Smooth muscle cell (in vitro differentiated cells): ENCODE measurements at regions not wholly inside any gene's neighbourhood (a gene's known extent, or its start where the extent isn't known, plus 50 kb on each side); places are given as distances from the start of the nearest gene placed in this dataset.
A peak's percentile ranks its signal among the peaks of the same experiment; 100 is the strongest.

Experiments
- DNase-seq: peaks from one replicate; lab custom pipeline; 2025; ENCODE audit not compliant: unreplicated experiment; lab: John Stamatoyannopoulos, UW
- H2AFZ ChIP-seq: fragments of 200-600 bp; sonication (generic); 2 replicates; pipeline ENCODE4 v1.6.0; 2016; ENCODE audit warnings: antibody characterized with exemption, low read depth, mild to moderate bottlenecking
- H3F3A ChIP-seq: fragments of 200-600 bp; sonication (generic); 2 replicates; pipeline ENCODE4 v1.6.0; 2017; ENCODE audit warnings: antibody characterized with exemption, low read depth
- H3K27ac ChIP-seq: fragments of 200-600 bp; sonication (generic); 2 replicates; pipeline ENCODE4 v1.5.1; 2016; ENCODE audit warnings: low read depth, mild to moderate bottlenecking
- H3K27me3 ChIP-seq: fragments of 200-600 bp; sonication (generic); 2 replicates; pipeline ENCODE4 v1.6.1; 2016; ENCODE audit warnings: low read depth, mild to moderate bottlenecking
- H3K36me3 ChIP-seq: fragments of 200-600 bp; sonication (generic); 2 replicates; pipeline ENCODE4 v1.5.1; 2016; ENCODE audit warnings: low read depth
- H3K4me1 ChIP-seq: fragments of 200-600 bp; sonication (generic); 2 replicates; pipeline ENCODE4 v1.5.1; 2016; ENCODE audit warnings: low read depth
- H3K4me2 ChIP-seq: fragments of 200-600 bp; sonication (generic); 2 replicates; pipeline ENCODE4 v1.6.0; 2016; ENCODE audit warnings: mild to moderate bottlenecking
- H3K4me3 ChIP-seq: fragments of 200-600 bp; sonication (generic); 2 replicates; pipeline ENCODE4 v1.5.1; 2016; ENCODE audit warnings: mild to moderate bottlenecking
- H3K79me2 ChIP-seq: fragments of 200-600 bp; sonication (generic); 2 replicates; pipeline ENCODE4 v1.6.0; 2016; ENCODE audit warnings: low read depth, mild to moderate bottlenecking
- H3K9ac ChIP-seq: fragments of 200-600 bp; sonication (generic); 2 replicates; pipeline ENCODE4 v1.6.0; 2016; ENCODE audit warnings: low read depth
- H3K9me3 ChIP-seq: fragments of 200-600 bp; sonication (generic); replicated peaks from 2 replicates; pipeline ENCODE4 v1.5.1; 2016; ENCODE audit warnings: low read depth
- H4K20me1 ChIP-seq: fragments of 200-600 bp; sonication (generic); 2 replicates; pipeline ENCODE4 v1.6.0; 2016; ENCODE audit warnings: low read depth
- WGBS: methylation state at CpG from one replicate; pipeline ENCODE4 v1.1.7; 2016; ENCODE audit warnings: low lambda C conversion rate; 5-methylcytosine and 5-hydroxymethylcytosine counted together
- TF ChIP-seq, protein P1 (sequence below): fragments of 200-600 bp; sonication (generic); IDR thresholded peaks from 2 replicates; pipeline ENCODE4 v1.5.1; 2017; ENCODE audit warnings: borderline replicate concordance, mild to moderate bottlenecking, antibody characterized with exemption; ENCODE audit not compliant: insufficient read depth, poor library complexity, severe bottlenecking

DNA sequence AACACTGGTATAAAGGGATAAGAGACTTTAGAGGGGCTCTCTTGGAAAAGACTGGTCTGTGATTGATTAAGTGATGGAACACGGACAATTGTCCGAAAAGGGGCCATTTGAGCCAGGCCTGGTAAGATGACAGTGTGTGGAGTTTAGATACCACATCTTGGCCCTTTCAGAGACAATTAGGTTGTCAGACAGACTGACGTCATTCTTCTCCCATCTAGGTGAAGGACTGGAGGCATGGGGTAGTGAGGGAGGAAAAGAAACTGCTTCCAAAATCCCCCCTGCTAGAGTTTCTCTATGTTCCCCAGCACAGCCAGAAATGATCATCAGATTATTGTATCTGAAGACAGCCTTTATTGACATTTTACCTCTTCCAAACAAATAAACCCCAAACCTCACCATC, 84.8 kb upstream of the MYO3A start:
- no peak overlapping the region for H3K27ac ChIP-seq
- 41% methylated on average over 3 of the region's 3 CpGs for WGBS
- no peaks in the 10 kb centered on the region for H4K20me1 ChIP-seq
- H3K9me3 ChIP-seq = no peaks in the 10 kb centered on the region
- H3K27me3 ChIP-seq = peaks cover 75% of the 10 kb centered on the region
- H3K4me3 ChIP-seq = no peak overlapping the region
- H3K36me3 ChIP-seq = no peaks in the 10 kb centered on the region
- H3K9ac ChIP-seq = no peak overlapping the region
- H3K4me2 ChIP-seq = peak overlapping the region; percentile 28
- H3F3A ChIP-seq = no peaks in the 10 kb centered on the region
- TF ChIP-seq, protein P1, sequence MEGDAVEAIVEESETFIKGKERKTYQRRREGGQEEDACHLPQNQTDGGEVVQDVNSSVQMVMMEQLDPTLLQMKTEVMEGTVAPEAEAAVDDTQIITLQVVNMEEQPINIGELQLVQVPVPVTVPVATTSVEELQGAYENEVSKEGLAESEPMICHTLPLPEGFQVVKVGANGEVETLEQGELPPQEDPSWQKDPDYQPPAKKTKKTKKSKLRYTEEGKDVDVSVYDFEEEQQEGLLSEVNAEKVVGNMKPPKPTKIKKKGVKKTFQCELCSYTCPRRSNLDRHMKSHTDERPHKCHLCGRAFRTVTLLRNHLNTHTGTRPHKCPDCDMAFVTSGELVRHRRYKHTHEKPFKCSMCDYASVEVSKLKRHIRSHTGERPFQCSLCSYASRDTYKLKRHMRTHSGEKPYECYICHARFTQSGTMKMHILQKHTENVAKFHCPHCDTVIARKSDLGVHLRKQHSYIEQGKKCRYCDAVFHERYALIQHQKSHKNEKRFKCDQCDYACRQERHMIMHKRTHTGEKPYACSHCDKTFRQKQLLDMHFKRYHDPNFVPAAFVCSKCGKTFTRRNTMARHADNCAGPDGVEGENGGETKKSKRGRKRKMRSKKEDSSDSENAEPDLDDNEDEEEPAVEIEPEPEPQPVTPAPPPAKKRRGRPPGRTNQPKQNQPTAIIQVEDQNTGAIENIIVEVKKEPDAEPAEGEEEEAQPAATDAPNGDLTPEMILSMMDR = no peak
- no peak for DNase-seq
- no peaks in the 10 kb centered on the region for H3K79me2 ChIP-seq
- no peaks in the 10 kb centered on the region for H3K4me1 ChIP-seq
- H2AFZ ChIP-seq = no peak overlapping the region

DNA sequence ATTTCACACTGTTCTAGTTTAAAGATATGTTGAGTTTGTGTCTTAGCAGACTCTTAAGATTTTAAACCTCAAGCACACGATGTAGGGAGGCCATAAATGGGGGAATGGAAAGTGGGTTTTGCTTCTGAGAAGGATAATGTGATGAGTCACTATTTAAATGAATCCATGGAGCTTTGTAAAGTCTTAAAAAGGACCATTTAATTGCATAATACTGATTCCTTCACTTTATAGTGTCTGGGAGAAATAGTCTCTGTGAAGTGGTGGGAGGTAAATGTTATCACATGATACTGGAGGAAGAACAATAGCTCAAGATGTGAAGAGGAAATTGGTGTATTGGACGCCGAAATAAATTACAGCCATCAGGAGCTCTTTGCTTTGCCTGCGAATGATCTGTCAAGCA, 84.0 kb upstream of the MYO3A start:
- H3K79me2 ChIP-seq = no peaks in the 10 kb centered on the region
- DNase-seq = no peak
- peaks cover 69% of the 10 kb centered on the region for H3K27me3 ChIP-seq
- H3K9me3 ChIP-seq = no peaks in the 10 kb centered on the region
- H3K4me1 ChIP-seq = no peaks in the 10 kb centered on the region
- no peak overlapping the region for H2AFZ ChIP-seq
- no peaks in the 10 kb centered on the region for H4K20me1 ChIP-seq
- peak overlapping the region; percentile 28 for H3K4me2 ChIP-seq
- no peak overlapping the region for H3K27ac ChIP-seq
- WGBS = 18% methylated on average over 4 of the region's 4 CpGs
- H3K9ac ChIP-seq = no peak overlapping the region
- TF ChIP-seq, protein P1 = no peak
- no peaks in the 10 kb centered on the region for H3K36me3 ChIP-seq
- no peaks in the 10 kb centered on the region for H3F3A ChIP-seq
- no peak overlapping the region for H3K4me3 ChIP-seq

DNA sequence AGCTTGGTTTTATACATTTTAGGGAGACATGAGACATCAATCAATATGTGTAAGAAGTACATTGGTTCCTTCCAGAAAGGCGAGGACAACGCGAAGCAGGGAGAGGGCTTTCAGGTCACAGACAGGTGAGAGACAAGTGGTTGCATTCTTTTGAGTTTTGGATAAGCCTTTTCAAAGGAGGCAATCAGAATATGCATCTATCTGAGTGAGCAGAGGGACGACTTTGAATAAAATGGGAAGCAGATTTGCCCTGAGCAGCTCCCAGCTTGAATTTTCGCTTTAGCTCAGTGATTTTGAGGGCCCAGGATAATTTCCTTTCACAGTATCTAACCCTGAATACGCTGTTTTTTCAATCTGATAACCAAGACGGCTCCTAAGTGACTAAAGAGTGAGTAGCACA, 82.5 kb upstream of the MYO3A start:
- no peak for DNase-seq
- peaks cover 54% of the 10 kb centered on the region for H3K27me3 ChIP-seq
- no peaks in the 10 kb centered on the region for H3K36me3 ChIP-seq
- TF ChIP-seq, protein P1 = no peak
- WGBS = 46% methylated on average over 7 of the region's 7 CpGs
- H3F3A ChIP-seq = no peaks in the 10 kb centered on the region
- H2AFZ ChIP-seq = no peak overlapping the region
- H3K4me3 ChIP-seq = no peak overlapping the region
- H3K9me3 ChIP-seq = no peaks in the 10 kb centered on the region
- H3K27ac ChIP-seq = no peak overlapping the region
- H3K4me2 ChIP-seq = no peak overlapping the region
- H3K4me1 ChIP-seq = no peaks in the 10 kb centered on the region
- no peaks in the 10 kb centered on the region for H3K79me2 ChIP-seq
- H3K9ac ChIP-seq = no peak overlapping the region
- no peaks in the 10 kb centered on the region for H4K20me1 ChIP-seq

DNA sequence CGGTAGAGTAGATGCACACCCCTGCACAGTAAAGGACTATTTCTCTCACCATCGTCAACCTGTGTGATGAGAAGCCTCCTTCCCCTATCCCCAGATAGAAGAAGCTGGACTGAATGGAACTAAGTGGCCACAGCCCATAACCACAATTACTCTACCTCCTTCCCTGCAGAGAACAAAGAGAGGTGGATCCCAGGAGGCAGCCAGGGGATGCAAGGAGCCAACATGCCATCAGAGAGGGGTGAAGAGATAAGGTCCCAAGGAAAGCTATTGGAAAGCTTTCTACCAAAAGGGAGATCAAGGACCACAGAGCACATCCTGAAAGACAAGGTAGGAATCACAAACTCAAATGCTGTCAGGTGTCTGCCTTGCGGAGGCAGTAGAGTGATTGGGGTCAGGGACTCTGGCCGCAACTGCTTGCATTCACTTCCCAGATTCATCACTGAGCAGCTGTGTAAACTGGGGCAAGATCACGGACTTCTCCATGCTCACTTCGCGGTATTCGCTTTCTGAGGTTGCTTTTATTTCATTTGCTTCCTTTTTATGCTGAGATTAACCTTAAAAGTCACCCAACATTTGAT, 81.6 kb upstream of the MYO3A start:
- peaks cover 45% of the 10 kb centered on the region for H3K27me3 ChIP-seq
- H3F3A ChIP-seq = no peaks in the 10 kb centered on the region
- no peak overlapping the region for H2AFZ ChIP-seq
- WGBS = 89% methylated on average over 8 of the region's 8 CpGs
- no peaks in the 10 kb centered on the region for H3K4me1 ChIP-seq
- H3K36me3 ChIP-seq = no peaks in the 10 kb centered on the region
- H3K27ac ChIP-seq = no peak overlapping the region
- no peaks in the 10 kb centered on the region for H3K9me3 ChIP-seq
- no peak overlapping the region for H3K9ac ChIP-seq
- no peaks in the 10 kb centered on the region for H3K79me2 ChIP-seq
- H3K4me2 ChIP-seq = no peak overlapping the region
- no peak for DNase-seq
- TF ChIP-seq, protein P1 = no peak
- H3K4me3 ChIP-seq = no peak overlapping the region
- no peaks in the 10 kb centered on the region for H4K20me1 ChIP-seq
